Activated naive CD4-positive, alpha-beta T cell treated with anti-CD3 and anti-CD28 coated beads, Interleukin-2, amount 10 ng/mL, durations not matched to agents 7 days and 5 days (primary cell): ENCODE measurements at regions not wholly inside any gene's neighbourhood (a gene's known extent, or its start where the extent isn't known, plus 50 kb on each side); places are given as distances from the start of the nearest gene placed in this dataset.

Experiments used
- CTCF ChIA-PET: fragments of 350-600 bp; sonication (Branson Sonifier 250); formaldehyde crosslinking; loops from one replicate; lab custom pipeline; 2021; ENCODE audit warnings: antibody characterized with exemption; lab: Charles Lee
- DNase-seq: peaks from one replicate; pipeline ENCODE4 v3.0.0-alpha.2; 2020
- H3K27ac Mint-ChIP-seq: one replicate; pipeline ENCODE4 v1.8.0; 2021; ENCODE audit warnings: mild to moderate bottlenecking, moderate library complexity, mixed read lengths
- H3K27me3 Mint-ChIP-seq: one replicate; pipeline ENCODE4 v1.8.0; 2021; ENCODE audit warnings: mild to moderate bottlenecking, mixed read lengths
- H3K36me3 Mint-ChIP-seq: one replicate; pipeline ENCODE4 v1.8.0; 2021; ENCODE audit warnings: mixed read lengths
- H3K4me1 Mint-ChIP-seq: one replicate; pipeline ENCODE4 v1.8.0; 2021; ENCODE audit warnings: mixed read lengths
- H3K4me3 Mint-ChIP-seq: one replicate; pipeline ENCODE4 v1.8.0; 2021; ENCODE audit warnings: mild to moderate bottlenecking, moderate library complexity, mixed read lengths
- H3K9me3 Mint-ChIP-seq: one replicate; pipeline ENCODE4 v1.8.0; 2021; ENCODE audit warnings: mixed read lengths

GRCh38 chr13:99027661-99028425 lies 50.0 kb upstream of the DOCK9 start:
- no peaks in the 10 kb centered on the region for H3K27me3 Mint-ChIP-seq
- CTCF ChIA-PET = interaction anchor here (0.8 to 3.4 kb wide), 11 partner anchors 9 to 185 kb away, joined by 3 to 22 read pairs (median 4); no protein-coding TSS in a partner anchor
- H3K36me3 Mint-ChIP-seq = peaks cover 27% of the 10 kb centered on the region
- H3K9me3 Mint-ChIP-seq = peaks cover 13% of the 10 kb centered on the region
- H3K27ac Mint-ChIP-seq = peak overlapping the region; percentile 78
- peaks cover 62% of the 10 kb centered on the region for H3K4me1 Mint-ChIP-seq
- no peak overlapping the region for H3K4me3 Mint-ChIP-seq
- no peak for DNase-seq

DNA sequence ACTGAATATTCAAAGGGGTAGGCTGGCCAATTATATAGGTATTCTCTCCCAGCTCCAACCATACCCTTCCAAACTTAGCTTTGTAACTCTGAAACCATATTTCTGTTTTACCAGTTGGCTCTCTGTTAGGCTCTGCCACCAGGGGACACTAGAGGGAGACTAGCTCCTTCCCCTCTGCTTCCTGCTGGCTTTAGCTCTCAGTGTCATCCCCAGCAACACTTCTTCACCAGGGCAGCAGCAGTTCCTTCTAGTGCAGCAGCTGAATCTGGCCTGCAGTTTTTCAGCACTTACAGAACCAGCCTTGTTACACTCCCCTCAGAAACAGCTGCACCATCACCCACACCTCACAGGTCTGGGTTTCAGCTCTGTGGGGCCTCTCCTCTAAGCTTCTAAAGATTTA lies 51.0 kb upstream of the DOCK9 start:
- CTCF ChIA-PET = interaction anchor here (0.6 to 3.4 kb wide), 24 partner anchors 10 to 258 kb away, joined by 3 to 22 read pairs (median 4); no protein-coding TSS in a partner anchor
- H3K27ac Mint-ChIP-seq = no peak overlapping the region
- peak; percentile 64 for DNase-seq
- H3K36me3 Mint-ChIP-seq = peaks cover 30% of the 10 kb centered on the region
- no peak overlapping the region for H3K4me3 Mint-ChIP-seq
- H3K4me1 Mint-ChIP-seq = peaks cover 60% of the 10 kb centered on the region
- H3K9me3 Mint-ChIP-seq = peaks cover 13% of the 10 kb centered on the region
- H3K27me3 Mint-ChIP-seq = no peaks in the 10 kb centered on the region

DNA sequence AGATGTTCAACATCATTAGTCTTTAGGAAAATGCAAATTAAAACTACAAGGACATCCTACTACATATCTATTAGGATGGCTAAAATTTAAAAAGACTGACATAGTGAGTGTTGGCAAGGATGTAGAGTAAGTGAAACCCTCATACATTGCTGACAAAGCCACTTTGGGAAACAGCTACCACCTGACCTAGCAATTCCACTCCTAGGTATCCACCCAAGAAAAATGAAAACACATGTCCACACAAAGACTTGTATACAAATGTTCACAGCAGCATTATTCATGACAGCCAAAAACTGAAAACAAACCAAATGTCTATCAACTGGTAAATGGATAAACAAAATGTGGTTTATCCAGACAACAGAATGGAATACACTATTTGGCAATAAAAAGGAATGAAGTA lies 51.7 kb upstream of the DOCK9 start:
- H3K36me3 Mint-ChIP-seq = peaks cover 29% of the 10 kb centered on the region
- H3K4me1 Mint-ChIP-seq = peaks cover 57% of the 10 kb centered on the region
- no peak for DNase-seq
- H3K27ac Mint-ChIP-seq = no peak overlapping the region
- CTCF ChIA-PET = interaction anchor here (0.6 to 3.4 kb wide), 17 partner anchors 10 to 189 kb away, joined by 3 to 22 read pairs (median 4); no protein-coding TSS in a partner anchor
- H3K27me3 Mint-ChIP-seq = no peaks in the 10 kb centered on the region
- H3K9me3 Mint-ChIP-seq = peaks cover 13% of the 10 kb centered on the region
- no peak overlapping the region for H3K4me3 Mint-ChIP-seq

DNA sequence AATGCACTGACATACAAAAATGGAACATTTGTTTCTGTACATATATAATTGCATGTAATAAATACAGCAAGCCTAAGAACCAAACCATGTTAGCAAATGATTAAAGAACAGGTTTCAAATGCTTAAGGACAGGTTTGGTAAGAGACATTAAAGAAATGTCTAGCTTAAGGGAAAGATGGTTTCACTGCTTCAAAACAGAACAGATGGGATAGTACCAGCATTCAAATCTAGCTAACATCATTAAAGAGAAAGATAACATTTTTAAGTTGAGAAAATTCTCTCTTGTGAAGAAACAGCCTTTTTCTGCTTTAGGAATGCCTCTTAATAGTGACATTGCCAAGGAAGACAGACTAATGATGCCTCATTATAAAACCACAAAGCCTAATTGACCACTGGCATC lies 52.5 kb upstream of the DOCK9 start:
- Mint-ChIP-seq H3K27ac (no peak overlapping the region), H3K36me3 (peaks cover 31% of the 10 kb centered on the region), H3K9me3 (peaks cover 13% of the 10 kb centered on the region), H3K4me3 (no peak overlapping the region), H3K27me3 (no peaks in the 10 kb centered on the region), H3K4me1 (peaks cover 50% of the 10 kb centered on the region)
- DNase-seq = no peak
- CTCF ChIA-PET = interaction anchor here (3.4 to 4.3 kb wide), 2 partner anchors 20 to 187 kb away, joined by 22 to 27 read pairs; no protein-coding TSS in a partner anchor

- CTCF ChIA-PET = interaction anchor here (0.6 to 4.3 kb wide), 7 partner anchors 87 to 719 kb away, joined by 3 to 27 read pairs (median 4); no protein-coding TSS in a partner anchor
- Mint-ChIP-seq H3K36me3 (peaks cover 42% of the 10 kb centered on the region), H3K27ac (no peak overlapping the region), H3K4me3 (no peak overlapping the region), H3K9me3 (peaks cover 13% of the 10 kb centered on the region), H3K27me3 (no peaks in the 10 kb centered on the region), H3K4me1 (peaks cover 35% of the 10 kb centered on the region)
- no peak for DNase-seq
These were observed 54.0 kb upstream of the DOCK9 start for GRCh38 chr13:99031832-99032231.

DNA sequence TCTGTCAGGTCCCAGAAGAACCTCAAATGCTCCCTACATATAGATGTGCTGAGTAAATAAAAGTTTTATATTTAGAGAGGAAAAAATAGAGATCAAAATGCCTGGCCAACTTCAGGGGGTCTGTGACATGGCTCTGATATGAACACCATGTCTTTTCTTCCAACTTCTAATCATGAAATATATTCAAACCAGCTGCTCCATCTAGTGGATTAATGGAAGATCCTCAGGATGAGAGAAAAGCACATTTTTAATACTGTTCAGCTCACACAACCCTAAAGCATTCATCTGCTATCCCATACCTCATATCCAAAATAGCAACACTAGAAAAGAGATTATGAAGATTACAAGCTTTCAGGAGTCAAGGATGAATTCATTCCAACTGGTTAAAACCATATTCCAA lies 56.0 kb upstream of the DOCK9 start:
- H3K27me3 Mint-ChIP-seq = no peaks in the 10 kb centered on the region
- H3K4me1 Mint-ChIP-seq = peaks cover 16% of the 10 kb centered on the region
- no peak overlapping the region for H3K27ac Mint-ChIP-seq
- H3K4me3 Mint-ChIP-seq = no peak overlapping the region
- DNase-seq = no peak
- H3K36me3 Mint-ChIP-seq = peaks cover 46% of the 10 kb centered on the region
- CTCF ChIA-PET = interaction anchor here (0.6 to 4.3 kb wide), 25 partner anchors 9 to 196 kb away, joined by 3 to 27 read pairs (median 3); no protein-coding TSS in a partner anchor
- H3K9me3 Mint-ChIP-seq = peaks cover 11% of the 10 kb centered on the region

GRCh38 chr13:99034333-99035085 lies 56.6 kb upstream of the DOCK9 start:
- Mint-ChIP-seq H3K9me3 (peaks cover 5% of the 10 kb centered on the region), H3K4me1 (peaks cover 12% of the 10 kb centered on the region), H3K36me3 (peaks cover 40% of the 10 kb centered on the region), H3K4me3 (no peak overlapping the region), H3K27ac (no peak overlapping the region), H3K27me3 (no peaks in the 10 kb centered on the region)
- DNase-seq = no peak
- CTCF ChIA-PET = interaction anchor here (0.7 to 4.3 kb wide), 22 partner anchors 9 to 196 kb away, joined by 3 to 27 read pairs (median 4); no protein-coding TSS in a partner anchor

- Mint-ChIP-seq H3K4me3 (no peak overlapping the region), H3K4me1 (peaks cover 16% of the 10 kb centered on the region), H3K27ac (no peak overlapping the region), H3K9me3 (no peaks in the 10 kb centered on the region), H3K27me3 (no peaks in the 10 kb centered on the region), H3K36me3 (peaks cover 38% of the 10 kb centered on the region)
- CTCF ChIA-PET = interaction anchor here (1.2 to 1.6 kb wide), 2 partner anchors 13 to 166 kb away, joined by 3 to 5 read pairs; no protein-coding TSS in a partner anchor
- no peak for DNase-seq
These were observed 57.9 kb upstream of the DOCK9 start for GRCh38 chr13:99035715-99036114.

- Mint-ChIP-seq H3K4me3 (no peak overlapping the region), H3K27ac (no peak overlapping the region), H3K9me3 (no peaks in the 10 kb centered on the region), H3K4me1 (peaks cover 35% of the 10 kb centered on the region), H3K27me3 (no peaks in the 10 kb centered on the region), H3K36me3 (peaks cover 52% of the 10 kb centered on the region)
- CTCF ChIA-PET = interaction anchor here (1.8 kb wide), 1 partner anchor 9 kb away, joined by 8 read pairs; no protein-coding TSS in a partner anchor
- DNase-seq = no peak
These were observed 59.9 kb upstream of the DOCK9 start for GRCh38 chr13:99037756-99038155.

DNA sequence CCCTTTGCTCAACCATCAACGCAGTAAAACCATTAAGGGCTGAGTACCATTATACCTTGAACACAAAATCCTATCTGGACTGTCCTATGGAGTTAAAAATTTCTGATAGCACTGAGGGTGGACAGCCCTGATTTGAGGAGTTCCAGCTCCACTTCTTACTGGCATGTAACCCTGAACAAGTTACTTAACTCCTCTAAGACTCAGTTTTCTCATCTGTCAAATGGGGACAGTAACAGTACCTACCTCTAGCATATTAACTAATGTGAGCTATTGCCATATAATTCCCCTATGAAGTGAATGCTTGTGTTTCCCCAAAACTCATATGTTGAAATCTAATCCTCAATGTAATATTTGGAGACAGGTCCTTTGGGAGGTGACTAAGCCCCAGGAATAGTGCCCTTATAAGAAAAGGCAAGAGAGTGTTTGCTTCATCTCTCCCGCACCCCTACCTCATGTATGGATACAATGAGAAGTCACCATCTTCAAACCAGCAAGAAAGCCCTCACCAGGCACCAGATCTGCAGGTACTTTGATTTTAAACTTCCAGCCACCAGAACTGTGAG lies 61.9 kb upstream of the DOCK9 start:
- Mint-ChIP-seq H3K4me3 (no peak overlapping the region), H3K36me3 (peaks cover 53% of the 10 kb centered on the region), H3K27me3 (no peaks in the 10 kb centered on the region), H3K4me1 (peaks cover 49% of the 10 kb centered on the region), H3K27ac (no peak overlapping the region), H3K9me3 (no peaks in the 10 kb centered on the region)
- CTCF ChIA-PET = no interaction called here
- no peak for DNase-seq

DNA sequence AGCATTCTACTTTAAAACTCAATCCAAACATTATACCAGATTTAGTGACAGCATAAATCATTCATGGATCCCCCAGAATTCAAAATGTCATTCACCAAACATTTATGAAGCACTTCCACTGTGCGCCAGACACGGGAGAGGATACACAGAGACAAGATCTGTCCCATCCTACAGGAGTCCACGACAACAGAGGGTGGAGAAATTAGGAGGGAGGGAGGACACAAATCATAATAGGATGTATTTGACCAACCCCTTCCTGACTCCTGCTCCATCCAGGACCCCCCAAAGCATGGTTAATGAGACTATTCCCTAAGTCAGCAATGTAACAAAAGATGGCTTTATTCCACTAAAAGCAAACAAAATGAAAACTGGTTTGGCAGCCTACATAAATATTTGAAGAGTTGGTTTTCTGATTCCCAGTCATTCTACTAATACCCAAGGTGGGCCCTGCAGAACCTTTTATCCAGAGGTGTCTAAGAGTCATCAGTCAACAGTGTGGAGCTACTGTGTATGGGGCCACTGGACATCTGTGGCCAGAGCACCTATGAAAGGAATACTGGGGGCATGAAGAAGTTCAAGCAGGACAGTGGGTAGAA lies 62.8 kb upstream of the DOCK9 start:
- CTCF ChIA-PET = interaction anchor here (0.9 kb wide), 1 partner anchor 12 kb away, joined by 3 read pairs; no protein-coding TSS in a partner anchor
- H3K36me3 Mint-ChIP-seq = peaks cover 48% of the 10 kb centered on the region
- no peak overlapping the region for H3K4me3 Mint-ChIP-seq
- H3K27me3 Mint-ChIP-seq = no peaks in the 10 kb centered on the region
- no peak for DNase-seq
- H3K27ac Mint-ChIP-seq = peak overlapping the region; percentile 14
- peaks cover 57% of the 10 kb centered on the region for H3K4me1 Mint-ChIP-seq
- H3K9me3 Mint-ChIP-seq = no peaks in the 10 kb centered on the region

GRCh38 chr13:99041337-99041736 lies 63.5 kb upstream of the DOCK9 start:
- Mint-ChIP-seq H3K27me3 (no peaks in the 10 kb centered on the region), H3K9me3 (no peaks in the 10 kb centered on the region), H3K27ac (no peak overlapping the region), H3K4me3 (no peak overlapping the region), H3K36me3 (peaks cover 42% of the 10 kb centered on the region), H3K4me1 (peaks cover 64% of the 10 kb centered on the region)
- CTCF ChIA-PET = interaction anchor here (0.9 kb wide), 1 partner anchor 13 kb away, joined by 3 read pairs; no protein-coding TSS in a partner anchor
- no peak for DNase-seq

- Mint-ChIP-seq H3K27ac (no peak overlapping the region), H3K4me1 (peaks cover 69% of the 10 kb centered on the region), H3K4me3 (no peak overlapping the region), H3K9me3 (no peaks in the 10 kb centered on the region), H3K27me3 (no peaks in the 10 kb centered on the region), H3K36me3 (peaks cover 37% of the 10 kb centered on the region)
- DNase-seq = no peak
- CTCF ChIA-PET = interaction anchor here (0.9 kb wide), 1 partner anchor 13 kb away, joined by 3 read pairs; no protein-coding TSS in a partner anchor
These were observed 63.9 kb upstream of the DOCK9 start for GRCh38 chr13:99041788-99042187.
